ENCODE measurements at regions not wholly inside any gene's neighbourhood (a gene's known extent, or its start where the extent isn't known, plus 50 kb on each side); places are given as distances from the start of the nearest gene placed in this dataset.

- TF ChIP-seq CTCF (conservative IDR thresholded peaks at IDR 0.05; ENCODE audit: low read depth in 2 of 2) = no peak
Observed at GRCh38 chr7:68783684-68784083, 814.6 kb upstream of the AUTS2 start (continued).

- Mint-ChIP-seq H3K27ac (no peak overlapping the region), H3K4me1 (no peaks in the 10 kb centered on the region), H3K9me3 (peaks cover 91% of the 10 kb centered on the region), H3K27me3 (ENCODE audit: insufficient read depth, low read depth, poor library complexity) (no peaks in the 10 kb centered on the region), H3K36me3 (ENCODE audit: low read depth) (peaks cover 47% of the 10 kb centered on the region), H3K4me3 (no peak overlapping the region)
- Histone ChIP-seq H4K20me1 (replicated peaks; ENCODE audit: insufficient read depth) (no peaks in the 10 kb centered on the region), H3K27me3 (ENCODE audit: insufficient read depth) (no peaks in the 10 kb centered on the region), H3K4me1 (ENCODE audit: insufficient read depth) (no peaks in the 10 kb centered on the region), H3K79me2 (replicated peaks; ENCODE audit: insufficient read depth) (no peaks in the 10 kb centered on the region), H3F3A (replicated peaks; ENCODE audit: low read depth) (no peaks in the 10 kb centered on the region), H3K4me3 (no peak overlapping the region), H3K27ac (ENCODE audit: low read depth) (no peak overlapping the region), H3K4me2 (no peak overlapping the region), H3K9me2 (ENCODE audit: insufficient read depth) (no peaks in the 10 kb centered on the region), H3K36me3 (ENCODE audit: insufficient read depth) (no peaks in the 10 kb centered on the region), H2AFZ (no peak overlapping the region)
- DNase-seq (ENCODE audit: low spot score) (no peak), ATAC-seq (no peak)
- TF ChIP-seq STAT1 (IDR thresholded peaks at IDR 0.05; ENCODE audit: unreplicated experiment) (no peak), ZNF331 (CRISPR knock-in tag; IDR thresholded peaks at IDR 0.05; ENCODE audit: low read depth) (no peak), ZNF462 (CRISPR knock-in tag; IDR thresholded peaks at IDR 0.05) (no peak), CREB1 (CRISPR knock-in tag; IDR thresholded peaks at IDR 0.05; ENCODE audit: low read depth) (no peak), NANOG (IDR thresholded peaks at IDR 0.05; ENCODE audit: borderline replicate concordance) (no peak), EZH2phosphoT487 (IDR thresholded peaks at IDR 0.05; ENCODE audit: unreplicated experiment) (no peak), POLR2AphosphoS5 (IDR thresholded peaks at IDR 0.05; ENCODE audit: low read depth) (no peak), ETS1 (IDR thresholded peaks at IDR 0.05) (no peak), REST (IDR thresholded peaks at IDR 0.05; ENCODE audit: unreplicated experiment) (no peak), EZH2 (IDR thresholded peaks at IDR 0.05; ENCODE audit: low read depth, unreplicated experiment) (no peak), JUNB (IDR thresholded peaks at IDR 0.05; ENCODE audit: unreplicated experiment) (no peak)
Observed at GRCh38 chr7:68785036-68785435, 813.2 kb upstream of the AUTS2 start.
